Fibroblast of lung (primary cell): ENCODE measurements at regions not wholly inside any gene's neighbourhood (a gene's known extent, or its start where the extent isn't known, plus 50 kb on each side); places are given as distances from the start of the nearest gene placed in this dataset.

ENCODE experiments used
- DNase-seq, 2 donors: peaks; one replicate each; pipeline versions ENCODE4 v3.0.0 to v3.0.0-alpha.2; 2010; ENCODE audit warnings: low read depth in 2 of 2
- H2AFZ ChIP-seq: 2 replicates; pipeline ENCODE4 v1.5.1; 2012; ENCODE audit warnings: low read length, control low read depth, inconsistent platforms
- H3K27ac ChIP-seq: 2 replicates; pipeline ENCODE4 v1.5.1; 2011; ENCODE audit warnings: low read length, control low read depth; ENCODE audit not compliant: insufficient read depth
- H3K27me3 ChIP-seq: 2 replicates; pipeline ENCODE4 v1.5.1; 2011; ENCODE audit warnings: mild to moderate bottlenecking, low read length; ENCODE audit not compliant: control insufficient read depth, insufficient read depth
- H3K36me3 ChIP-seq: 2 replicates; pipeline ENCODE4 v1.5.1; 2011; ENCODE audit warnings: low read length; ENCODE audit not compliant: control insufficient read depth, insufficient read depth
- H3K4me1 ChIP-seq: 2 replicates; pipeline ENCODE4 v1.5.1; 2011; ENCODE audit warnings: low read length; ENCODE audit not compliant: control insufficient read depth, insufficient read depth; ENCODE audit errors: extremely low read depth
- H3K4me2 ChIP-seq: 2 replicates; pipeline ENCODE4 v1.5.1; 2011; ENCODE audit warnings: low read length, control low read depth; ENCODE audit not compliant: insufficient read depth; ENCODE audit errors: extremely low read depth
- H3K4me3 ChIP-seq, 4 experiments: fragments of 200-600 bp in 1 of 4; sonication (generic) in 1 of 4; replicated peaks in 1 of 4; 2 replicates each; pipeline ENCODE4 v1.5.1; 2011 to 2016; ENCODE audit warnings: low read length in 4 of 4, low read depth in 3 of 4, mild to moderate bottlenecking in 3 of 4, control low read depth in 2 of 4, inconsistent platforms in 1 of 4, mixed read lengths in 1 of 4; ENCODE audit not compliant: insufficient read depth in 1 of 4; ENCODE audit errors: control extremely low read depth in 1 of 4
- H3K79me2 ChIP-seq: 2 replicates; pipeline ENCODE4 v1.5.1; 2012; ENCODE audit warnings: mild to moderate bottlenecking, low read length, inconsistent platforms; ENCODE audit not compliant: control insufficient read depth, insufficient read depth
- H3K9ac ChIP-seq: 2 replicates; pipeline ENCODE4 v1.5.1; 2011; ENCODE audit warnings: mild to moderate bottlenecking, low read length, control low read depth; ENCODE audit not compliant: insufficient read depth
- H3K9me3 ChIP-seq: 2 replicates; pipeline ENCODE4 v1.5.1; 2012; ENCODE audit warnings: low read depth, low read length; ENCODE audit not compliant: control insufficient read depth, insufficient read depth
- H4K20me1 ChIP-seq: 2 replicates; pipeline ENCODE4 v1.5.1; 2011; ENCODE audit warnings: low read length; ENCODE audit not compliant: control insufficient read depth, insufficient read depth; ENCODE audit errors: extremely low read depth
- EZH2 ChIP-seq: IDR thresholded peaks from 2 replicates; pipeline ENCODE4 v1.5.1; 2012; ENCODE audit warnings: low read length, control low read depth, mild to moderate bottlenecking; ENCODE audit errors: missing control alignments
- TF ChIP-seq, protein P1 (sequence below), 2 donors: IDR thresholded peaks in 1 of 2; conservative IDR thresholded peaks in 1 of 2; 1 replicate in 1 of 2; 2 replicates in 1 of 2; pipeline ENCODE4 v1.5.1; 2011 to 2012; ENCODE audit warnings: low read length in 2 of 2, control low read depth in 1 of 2, inconsistent platforms in 1 of 2, low read depth in 1 of 2, mild to moderate bottlenecking in 1 of 2

- Histone ChIP-seq H2AFZ (no peak overlapping the region), H4K20me1 (peaks cover 2% of the 10 kb centered on the region), H3K4me1 (peaks cover 24% of the 10 kb centered on the region), H3K27me3 (no peaks in the 10 kb centered on the region), H3K4me3 (no peak overlapping the region), H3K36me3 (no peaks in the 10 kb centered on the region), H3K9ac (no peak overlapping the region), H3K4me2 (no peak overlapping the region), H3K79me2 (no peaks in the 10 kb centered on the region), H3K27ac (no peak overlapping the region), H3K9me3 (no peaks in the 10 kb centered on the region)
- peak in 1 of 2 donors; percentile 31 for DNase-seq
- TF ChIP-seq, protein P1, sequence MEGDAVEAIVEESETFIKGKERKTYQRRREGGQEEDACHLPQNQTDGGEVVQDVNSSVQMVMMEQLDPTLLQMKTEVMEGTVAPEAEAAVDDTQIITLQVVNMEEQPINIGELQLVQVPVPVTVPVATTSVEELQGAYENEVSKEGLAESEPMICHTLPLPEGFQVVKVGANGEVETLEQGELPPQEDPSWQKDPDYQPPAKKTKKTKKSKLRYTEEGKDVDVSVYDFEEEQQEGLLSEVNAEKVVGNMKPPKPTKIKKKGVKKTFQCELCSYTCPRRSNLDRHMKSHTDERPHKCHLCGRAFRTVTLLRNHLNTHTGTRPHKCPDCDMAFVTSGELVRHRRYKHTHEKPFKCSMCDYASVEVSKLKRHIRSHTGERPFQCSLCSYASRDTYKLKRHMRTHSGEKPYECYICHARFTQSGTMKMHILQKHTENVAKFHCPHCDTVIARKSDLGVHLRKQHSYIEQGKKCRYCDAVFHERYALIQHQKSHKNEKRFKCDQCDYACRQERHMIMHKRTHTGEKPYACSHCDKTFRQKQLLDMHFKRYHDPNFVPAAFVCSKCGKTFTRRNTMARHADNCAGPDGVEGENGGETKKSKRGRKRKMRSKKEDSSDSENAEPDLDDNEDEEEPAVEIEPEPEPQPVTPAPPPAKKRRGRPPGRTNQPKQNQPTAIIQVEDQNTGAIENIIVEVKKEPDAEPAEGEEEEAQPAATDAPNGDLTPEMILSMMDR (conservative IDR thresholded peaks at IDR 0.05 in 1 of 2, IDR thresholded peaks at IDR 0.05 in 1 of 2; ENCODE audit: low read depth in 1 of 2, low read length in 2 of 2) = no peak
- TF ChIP-seq EZH2 = no peak
Measured at GRCh38 chr16:85459529-85460251, 153.4 kb upstream of the GSE1 start.

GRCh38 chr16:85460252-85461021 lies 152.7 kb upstream of the GSE1 start:
- Histone ChIP-seq H3K9me3 (no peaks in the 10 kb centered on the region), H3K36me3 (no peaks in the 10 kb centered on the region), H3K79me2 (no peaks in the 10 kb centered on the region), H3K27ac (no peak overlapping the region), H4K20me1 (peaks cover 2% of the 10 kb centered on the region), H3K4me3 (no peak overlapping the region), H2AFZ (no peak overlapping the region), H3K27me3 (no peaks in the 10 kb centered on the region), H3K4me1 (peaks cover 24% of the 10 kb centered on the region), H3K9ac (no peak overlapping the region), H3K4me2 (peak overlapping the region; percentile 29)
- DNase-seq = peak in 1 of 2 donors; percentile 50
- TF ChIP-seq EZH2 = no peak
- TF ChIP-seq, protein P1 (conservative IDR thresholded peaks at IDR 0.05 in 1 of 2, IDR thresholded peaks at IDR 0.05 in 1 of 2; ENCODE audit: low read depth in 1 of 2, low read length in 2 of 2) = no peak

- Histone ChIP-seq H3K79me2 (no peaks in the 10 kb centered on the region), H3K4me1 (peaks cover 24% of the 10 kb centered on the region), H3K36me3 (no peaks in the 10 kb centered on the region), H3K4me3 (no peak overlapping the region), H3K27me3 (no peaks in the 10 kb centered on the region), H3K9ac (no peak overlapping the region), H3K9me3 (no peaks in the 10 kb centered on the region), H3K27ac (no peak overlapping the region), H3K4me2 (peak overlapping the region; percentile 29), H4K20me1 (peaks cover 2% of the 10 kb centered on the region), H2AFZ (no peak overlapping the region)
- TF ChIP-seq, protein P1 (conservative IDR thresholded peaks at IDR 0.05 in 1 of 2, IDR thresholded peaks at IDR 0.05 in 1 of 2; ENCODE audit: low read depth in 1 of 2, low read length in 2 of 2) = no peak
- TF ChIP-seq EZH2 = no peak
- DNase-seq = peak; percentile 49 to 54
Measured at GRCh38 chr16:85461022-85461813, 151.9 kb upstream of the GSE1 start.
